Medulla oblongata (tissue), 1 donor: ENCODE measurements at regions not wholly inside any gene's neighbourhood (a gene's known extent, or its start where the extent isn't known, plus 50 kb on each side); places are given as distances from the start of the nearest gene placed in this dataset.

Experiments used
- DNase-seq: peaks from one replicate; pipeline ENCODE4 v3.0.0-alpha.2; 2015; ENCODE audit errors: extremely low spot score

DNA sequence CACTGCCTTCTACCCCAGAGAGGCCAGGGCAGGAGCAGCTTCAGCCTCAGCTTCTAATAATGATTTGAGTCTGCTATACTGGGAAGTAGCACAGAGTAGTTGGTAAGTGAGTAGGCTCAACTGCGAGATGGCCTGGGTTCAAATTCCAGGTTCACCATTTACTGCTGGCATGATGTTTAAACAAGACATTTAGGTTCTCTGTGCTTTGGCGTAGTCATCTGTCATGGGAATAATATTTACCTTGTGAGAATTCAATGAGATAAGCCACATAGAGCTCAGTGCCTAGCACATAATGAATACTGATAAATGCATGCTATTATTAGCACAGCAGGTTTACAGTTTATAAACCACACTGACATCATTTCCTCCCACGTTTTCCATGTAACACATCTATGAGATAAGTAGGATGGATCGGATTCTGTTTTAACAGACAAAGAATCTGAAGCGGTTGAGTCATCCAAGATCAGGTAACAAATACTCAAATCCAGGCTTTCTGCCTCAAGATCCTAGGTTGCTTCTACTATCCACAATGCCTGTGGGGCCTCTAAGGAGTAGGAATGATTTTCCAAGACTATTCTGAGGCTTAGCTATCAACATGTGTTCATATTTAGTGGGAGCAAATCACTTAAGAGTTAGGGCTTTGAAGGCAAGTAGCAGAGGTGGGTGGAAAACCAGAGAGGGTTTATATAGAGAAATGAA lies 72.9 kb upstream of the DTNBP1 start:
- no peak for DNase-seq

DNA sequence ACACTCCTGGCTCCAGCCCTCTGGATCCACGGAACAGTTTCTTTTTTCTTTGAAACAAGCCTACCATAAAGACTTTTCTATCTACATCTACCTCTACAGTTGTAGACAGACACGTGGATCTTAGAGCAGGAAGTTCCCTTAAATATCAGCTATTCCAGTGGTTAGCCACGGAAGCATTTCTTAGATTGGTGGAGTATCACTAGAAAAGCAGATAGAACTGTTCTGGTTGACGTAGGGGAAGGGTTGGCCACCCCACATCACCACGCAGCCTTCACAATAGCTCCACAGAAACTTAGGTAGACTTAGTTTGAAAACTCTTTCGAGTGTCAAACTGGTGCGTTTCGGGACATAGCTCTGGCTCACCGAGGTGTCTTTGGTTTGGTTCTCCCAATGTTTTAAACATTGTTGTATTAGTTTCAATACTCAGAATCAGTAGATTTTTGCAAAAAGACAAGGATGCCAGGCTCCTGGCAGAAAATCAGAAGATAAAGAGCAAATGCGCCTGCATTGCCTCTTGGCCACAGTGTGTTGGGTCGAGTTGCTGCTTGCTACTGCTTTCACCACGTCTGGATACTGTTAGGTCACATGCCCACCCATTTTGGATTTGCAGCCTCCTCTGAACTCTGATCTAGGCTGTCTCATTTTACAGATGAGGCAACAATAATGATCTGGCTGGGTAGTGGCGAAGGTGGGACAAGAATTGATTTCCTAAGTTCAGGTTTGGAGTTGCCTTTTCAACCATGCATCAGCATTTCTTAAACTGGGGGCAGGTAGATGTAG lies 71.5 kb upstream of the DTNBP1 start:
- DNase-seq: no peak

DNA sequence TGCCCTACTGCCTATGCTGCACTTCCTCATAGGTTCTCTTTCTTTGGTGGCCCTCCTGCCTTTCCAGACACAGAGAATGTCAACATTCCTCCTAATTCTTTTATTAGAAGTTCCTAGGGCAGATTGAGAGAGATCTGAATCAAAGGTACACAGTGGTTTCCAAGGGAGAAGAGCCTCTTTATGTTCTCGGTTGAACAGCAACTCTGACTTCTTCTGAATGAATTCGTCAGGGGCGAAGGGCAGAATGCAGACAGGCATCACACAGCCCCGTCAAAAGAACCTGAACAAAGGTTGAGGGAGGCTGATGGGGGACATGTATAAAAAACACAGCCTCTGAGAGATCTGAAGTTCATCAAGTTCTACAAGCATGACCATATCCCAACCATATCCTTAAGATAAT lies 68.1 kb upstream of the DTNBP1 start:
- no peak for DNase-seq

DNA sequence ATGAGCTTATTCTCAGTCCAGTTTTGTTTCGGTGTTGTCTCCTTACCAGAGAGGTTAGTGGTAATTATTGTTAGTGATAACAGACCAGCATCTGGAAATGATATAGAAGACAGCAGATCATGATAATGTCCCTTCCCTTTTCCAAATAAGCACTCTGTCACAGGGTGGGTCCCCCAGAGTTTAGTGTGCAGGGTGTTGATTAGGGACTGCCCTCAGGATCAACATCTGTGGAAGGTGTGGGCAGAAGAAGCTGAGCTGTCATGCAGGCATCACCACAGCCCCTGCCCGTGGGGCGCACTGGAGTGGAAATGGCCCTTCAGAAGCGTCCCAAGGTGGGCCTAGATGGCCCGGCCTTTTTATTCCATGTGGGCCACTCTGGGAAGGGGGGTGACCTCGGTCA lies 67.6 kb upstream of the DTNBP1 start:
- no peak for DNase-seq

DNA sequence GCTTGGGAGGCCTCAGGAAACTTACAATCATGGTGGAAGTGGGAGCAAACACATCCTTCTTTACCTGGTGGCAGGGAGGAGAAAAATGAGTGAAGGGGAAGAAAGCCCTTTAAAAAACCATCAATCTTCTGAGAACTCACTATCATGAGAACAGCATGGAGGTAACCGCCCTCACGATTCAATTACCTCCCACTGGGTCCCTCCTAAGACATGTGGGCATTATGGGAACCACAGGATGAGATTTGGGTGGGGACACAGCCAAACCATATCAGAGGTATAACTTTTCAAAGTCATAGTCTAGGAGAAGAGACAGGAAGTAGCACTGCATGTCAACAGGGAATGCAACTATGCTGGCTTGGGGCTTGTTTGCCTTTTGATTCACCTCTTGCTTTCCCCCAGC lies 59.9 kb upstream of the DTNBP1 start:
- no peak for DNase-seq

DNA sequence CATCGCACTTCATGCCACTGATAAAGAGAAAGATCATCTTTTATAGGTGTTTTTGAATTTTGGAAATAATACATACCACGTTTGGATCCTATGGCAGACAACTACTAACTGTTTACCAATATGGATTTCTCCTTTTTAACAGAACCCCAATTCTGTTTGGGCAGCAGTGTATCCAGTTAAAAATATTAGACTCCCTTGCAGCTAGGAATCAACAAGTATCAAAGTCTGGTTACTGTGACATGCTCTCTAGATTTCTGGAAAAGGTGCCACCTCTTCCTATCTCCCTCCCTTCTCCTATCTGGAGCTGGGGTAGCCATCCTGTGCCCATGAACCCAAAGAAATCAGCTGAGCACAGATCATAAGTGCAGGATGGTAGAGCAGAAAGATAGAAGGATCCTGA lies 54.1 kb upstream of the DTNBP1 start:
- DNase-seq: no peak

DNA sequence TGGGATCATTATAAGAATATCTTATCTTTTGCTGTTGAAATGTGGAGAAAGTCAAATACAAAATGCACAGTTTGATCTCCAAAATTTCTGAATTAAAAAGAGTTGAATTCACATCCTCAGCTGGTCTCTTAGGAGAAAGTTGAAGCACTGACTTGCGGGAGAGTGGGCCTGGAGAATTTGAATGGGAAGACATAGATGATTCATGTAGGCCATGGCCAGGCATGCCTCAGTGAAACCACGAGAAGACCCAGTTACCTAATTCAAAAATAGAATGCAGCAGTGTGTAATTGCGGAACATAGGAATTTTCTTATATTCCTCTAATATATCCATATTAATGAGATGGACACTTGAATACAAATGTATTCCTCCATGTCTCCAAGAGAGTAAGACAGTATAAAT lies 53.0 kb upstream of the DTNBP1 start:
- DNase-seq: no peak

DNA sequence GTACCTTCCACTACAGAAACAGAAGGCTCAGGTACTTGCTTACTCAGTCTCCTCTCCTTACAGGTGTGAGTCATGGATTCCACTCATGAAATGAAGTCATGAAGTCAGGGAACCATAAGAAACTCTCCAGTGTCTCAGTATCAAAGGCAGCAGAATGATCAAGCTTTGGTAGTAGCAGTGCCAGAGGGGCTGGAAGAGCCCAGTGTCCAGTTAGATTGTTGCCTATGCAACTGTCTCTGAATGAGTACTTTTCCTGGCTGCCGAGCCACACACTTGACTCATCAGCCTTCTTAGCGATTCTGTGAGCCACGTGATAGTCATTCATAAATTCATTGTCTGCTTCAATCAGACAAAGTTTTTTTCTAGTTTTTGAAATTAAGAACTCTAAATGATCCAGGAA lies 52.2 kb upstream of the DTNBP1 start:
- no peak for DNase-seq

DNA sequence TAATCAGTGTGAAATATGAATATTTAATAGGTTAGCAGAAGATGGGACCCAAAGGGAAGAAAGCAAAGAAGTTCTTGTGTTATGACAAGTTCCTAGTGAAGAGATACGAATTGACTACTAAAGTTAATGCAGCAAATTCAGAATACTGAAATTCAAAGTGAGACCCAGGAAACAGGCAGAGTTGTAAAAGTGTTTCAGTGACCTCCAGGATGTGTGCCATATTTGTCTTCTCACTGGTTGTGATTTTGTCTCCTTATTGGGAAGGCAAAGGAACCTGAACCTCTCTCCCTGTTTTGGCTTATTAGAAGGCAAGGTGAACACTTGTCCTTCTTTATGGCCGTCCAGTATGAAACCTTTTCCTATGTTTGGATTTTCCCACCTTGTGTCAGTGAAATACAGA lies 51.8 kb upstream of the DTNBP1 start:
- no peak for DNase-seq

DNA sequence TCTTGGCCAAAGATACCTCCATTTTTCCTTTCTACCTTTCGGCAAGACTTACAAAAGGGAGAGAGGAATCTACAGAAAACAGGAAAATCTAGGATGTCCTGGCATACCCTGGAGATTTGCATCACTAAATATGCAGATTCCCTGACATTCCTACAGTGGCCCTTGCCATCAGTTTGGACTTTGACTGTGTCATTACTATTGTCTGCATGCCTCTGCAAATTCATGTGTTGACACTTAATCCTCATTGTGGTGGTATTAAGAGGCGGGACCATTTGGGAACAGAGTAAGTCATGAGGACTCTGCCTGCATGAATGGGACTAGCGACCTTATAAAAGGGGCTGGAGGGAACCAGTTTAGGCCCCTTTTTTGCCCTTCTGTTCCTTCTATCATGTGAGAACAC lies 50.5 kb upstream of the DTNBP1 start:
- no peak for DNase-seq

DNA sequence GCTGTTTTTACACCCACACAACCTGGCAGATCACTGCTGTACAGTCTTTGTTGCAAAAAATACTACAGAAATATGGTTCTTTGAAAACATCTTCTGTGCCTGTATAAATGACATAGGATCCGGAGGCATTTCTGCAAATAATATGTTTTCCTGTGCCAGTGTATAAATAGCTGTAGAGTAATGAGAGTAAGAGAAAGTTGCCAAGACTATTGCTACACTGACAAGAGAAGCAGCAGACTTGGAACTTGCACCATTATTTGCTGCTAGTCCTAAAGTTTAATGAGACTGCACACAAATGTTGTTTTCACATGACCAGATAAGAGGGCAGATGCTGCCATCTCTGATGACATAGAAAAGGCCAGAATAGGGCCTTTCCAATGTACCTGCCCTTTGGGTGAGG lies 50.0 kb upstream of the DTNBP1 start:
- DNase-seq: no peak
